ENCODE measurements at regions not wholly inside any gene's neighbourhood (a gene's known extent, or its start where the extent isn't known, plus 50 kb on each side); places are given as distances from the start of the nearest gene placed in this dataset.

DNA sequence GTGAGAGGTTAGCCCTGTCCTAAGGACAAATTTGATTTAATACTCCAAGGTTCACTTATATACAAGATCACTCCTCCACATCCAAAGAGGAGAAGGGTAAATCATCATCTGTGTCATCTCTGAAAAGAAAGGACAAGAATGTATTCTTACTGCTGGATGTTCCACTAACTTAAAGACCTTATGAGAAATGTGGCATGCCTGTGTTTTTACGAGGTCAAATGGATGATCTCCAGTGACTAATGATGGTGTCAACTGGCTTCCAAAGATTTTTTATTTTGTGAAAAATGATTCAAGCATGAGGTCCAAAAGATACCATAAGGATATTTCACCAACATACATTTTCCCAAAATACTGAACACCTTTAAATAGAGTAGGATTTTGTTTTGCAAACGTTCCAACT, 143.4 kb downstream of the PTCHD1 start (continued):
- no peak for TF ChIP-seq ZNF114 (CRISPR knock-in tag; IDR thresholded peaks at IDR 0.05)
- TF ChIP-seq REST (IDR thresholded peaks at IDR 0.05; ENCODE audit: unreplicated experiment) = no peak

GRCh38 chrX:23478561-23478960, 143.9 kb downstream of the PTCHD1 start:
- no peaks in the 10 kb centered on the region for H3K36me3 ChIP-seq (ENCODE audit: insufficient read depth)
- H3K27me3 ChIP-seq (ENCODE audit: insufficient read depth) = no peaks in the 10 kb centered on the region
- no peaks in the 10 kb centered on the region for H4K20me1 ChIP-seq (replicated peaks; ENCODE audit: insufficient read depth)
- ATAC-seq (no peak), DNase-seq (ENCODE audit: low spot score) (no peak)
- no peaks in the 10 kb centered on the region for H3K9me2 ChIP-seq (ENCODE audit: insufficient read depth)
- H3K27ac Mint-ChIP-seq = no peak overlapping the region
- H3K4me1 Mint-ChIP-seq = no peaks in the 10 kb centered on the region
- no peak overlapping the region for H3K4me2 ChIP-seq
- no peaks in the 10 kb centered on the region for H3K27me3 Mint-ChIP-seq (ENCODE audit: insufficient read depth, low read depth, poor library complexity)
- H3K4me3 ChIP-seq = no peak overlapping the region
- no peak overlapping the region for H3K4me3 Mint-ChIP-seq
- no peaks in the 10 kb centered on the region for H3K4me1 ChIP-seq (ENCODE audit: insufficient read depth)
- no peak overlapping the region for H2AFZ ChIP-seq
- TF ChIP-seq ETS1 (IDR thresholded peaks at IDR 0.05) (no peak), EZH2phosphoT487 (IDR thresholded peaks at IDR 0.05; ENCODE audit: unreplicated experiment) (no peak), EZH2 (IDR thresholded peaks at IDR 0.05; ENCODE audit: low read depth, unreplicated experiment) (no peak), POLR2AphosphoS5 (IDR thresholded peaks at IDR 0.05; ENCODE audit: low read depth) (no peak), CREB1 (CRISPR knock-in tag; IDR thresholded peaks at IDR 0.05; ENCODE audit: low read depth) (no peak), REST (IDR thresholded peaks at IDR 0.05; ENCODE audit: unreplicated experiment) (no peak)
- no peak overlapping the region for H3K27ac ChIP-seq (ENCODE audit: low read depth)
- no peaks in the 10 kb centered on the region for H3K79me2 ChIP-seq (replicated peaks; ENCODE audit: insufficient read depth)
- no peaks in the 10 kb centered on the region for H3F3A ChIP-seq (replicated peaks; ENCODE audit: low read depth)
- H3K36me3 Mint-ChIP-seq (ENCODE audit: low read depth) = peaks cover 7% of the 10 kb centered on the region; the same call in 2 of the 3 replicates
- peaks cover 8% of the 10 kb centered on the region for H3K9me3 Mint-ChIP-seq
